H1 (cell line): ENCODE measurements at regions not wholly inside any gene's neighbourhood (a gene's known extent, or its start where the extent isn't known, plus 50 kb on each side); places are given as distances from the start of the nearest gene placed in this dataset.

Experiments
- CTCF ChIA-PET: fragments of 300-600 bp; sonication (Branson Sonifier 250); formaldehyde crosslinking; loops from one replicate; lab custom pipeline; 2021; ENCODE audit not compliant: partially characterized antibody; lab: Charles Lee
- POLR2A ChIA-PET: fragments of 300-600 bp; sonication (Branson Sonifier 250); formaldehyde crosslinking; loops from one replicate; lab custom pipeline; 2021; ENCODE audit warnings: inconsistent platforms; ENCODE audit not compliant: partially characterized antibody; lab: Charles Lee
- DNase-seq, 2 experiments: peaks; one replicate each; pipeline versions ENCODE4 v3.0.0 to v3.0.0-alpha.2; 2010 to 2022; ENCODE audit warnings: low spot score in 2 of 2, low read depth in 1 of 2, mixed read lengths in 1 of 2
- FAIRE-seq: peaks from 2 replicates; lab custom pipeline; 2011; peaks lifted over from hg19 to GRCh38; lab: Jason Lieb, UNC
- H2AFZ ChIP-seq: 2 replicates; pipeline ENCODE4 v1.8.1; 2012; ENCODE audit warnings: low read length, inconsistent platforms
- H2AK5ac ChIP-seq: 2 replicates; pipeline ENCODE4 v1.6.1; 2013; ENCODE audit warnings: low read depth, low read length
- H2BK120ac ChIP-seq: replicated peaks from 2 replicates; pipeline ENCODE3; 2013; ENCODE audit warnings: low read depth, low read length, inconsistent platforms
- H2BK12ac ChIP-seq: 2 replicates; pipeline ENCODE4 v1.6.1; 2013; ENCODE audit warnings: low read depth, low read length
- H2BK15ac ChIP-seq: 2 replicates; pipeline ENCODE4 v1.6.1; 2013; ENCODE audit warnings: low read length
- H2BK20ac ChIP-seq: 2 replicates; pipeline ENCODE4 v1.6.1; 2013; ENCODE audit warnings: low read length
- H2BK5ac ChIP-seq: 2 replicates; pipeline ENCODE4 v1.6.1; 2013; ENCODE audit warnings: low read depth, low read length
- H3K14ac ChIP-seq: 2 replicates; pipeline ENCODE4 v1.6.1; 2013; ENCODE audit warnings: inconsistent platforms; ENCODE audit not compliant: insufficient read length
- H3K18ac ChIP-seq: 2 replicates; pipeline ENCODE4 v1.6.1; 2013; ENCODE audit warnings: low read length; ENCODE audit errors: extremely low read depth
- H3K23ac ChIP-seq: 2 replicates; pipeline ENCODE4 v1.6.1; 2013; ENCODE audit warnings: inconsistent platforms; ENCODE audit not compliant: insufficient read length
- H3K23me2 ChIP-seq: 2 replicates; pipeline ENCODE4 v1.6.1; 2013; ENCODE audit warnings: low read depth, low read length
- H3K27ac ChIP-seq: 2 replicates; pipeline ENCODE4 v1.6.1; 2011; ENCODE audit warnings: low read depth, low read length, inconsistent platforms
- H3K27me3 ChIP-seq, 4 experiments: replicated peaks in 1 of 4; 1 replicate in 1 of 4; 2 replicates in 3 of 4; pipeline versions ENCODE4 v1.6.1 to v1.8.1; 2011 to 2013; ENCODE audit warnings: low read length in 3 of 4, mild to moderate bottlenecking in 3 of 4, inconsistent platforms in 2 of 4, mixed read lengths in 2 of 4, moderate library complexity in 1 of 4; ENCODE audit not compliant: control insufficient read depth in 3 of 4, insufficient read depth in 3 of 4; ENCODE audit errors: extremely low read depth in 1 of 4
- H3K36me3 ChIP-seq, 4 experiments: 2 replicates each; pipeline versions ENCODE4 v1.6.1 to v1.8.1; 2011 to 2013; ENCODE audit warnings: mild to moderate bottlenecking in 4 of 4, low read length in 3 of 4, moderate library complexity in 2 of 4, control low read depth in 1 of 4, inconsistent platforms in 1 of 4; ENCODE audit not compliant: insufficient read depth in 4 of 4, control insufficient read depth in 2 of 4
- H3K4ac ChIP-seq: replicated peaks from 2 replicates; pipeline ENCODE3; 2013; ENCODE audit warnings: low read length, low read depth, mixed read lengths, inconsistent platforms; ENCODE audit not compliant: insufficient read length
- H3K4me1 ChIP-seq, 4 experiments: replicated peaks in 1 of 4; 1 replicate in 1 of 4; 2 replicates in 3 of 4; pipeline versions ENCODE4 v1.6.1 to v1.8.1; 2011 to 2013; ENCODE audit warnings: low read length in 3 of 4, inconsistent platforms in 2 of 4, mixed read lengths in 1 of 4; ENCODE audit not compliant: insufficient read depth in 4 of 4, control insufficient read depth in 3 of 4
- H3K4me2 ChIP-seq, 2 experiments: 2 replicates each; pipeline versions ENCODE4 v1.6.1 to v1.8.1; 2011 to 2013; ENCODE audit warnings: low read depth in 2 of 2, low read length in 2 of 2, control low read depth in 1 of 2, inconsistent platforms in 1 of 2, mild to moderate bottlenecking in 1 of 2; ENCODE audit not compliant: insufficient read depth in 1 of 2
- H3K4me3 ChIP-seq, 4 experiments: fragments of 200-600, 300-600 bp in 1 of 4; sonication (generic), shearing (Covaris generic), sonication (Bioruptor Twin) in 1 of 4; 2 replicates each; pipeline versions ENCODE4 v1.5.1 to v1.8.1; 2011 to 2016; ENCODE audit warnings: low read length in 4 of 4, low read depth in 3 of 4, control low read depth in 2 of 4, inconsistent platforms in 2 of 4, mild to moderate bottlenecking in 2 of 4, mixed read lengths in 1 of 4, moderate library complexity in 1 of 4; ENCODE audit not compliant: insufficient read depth in 2 of 4; ENCODE audit errors: extremely low read depth in 1 of 4
- H3K56ac ChIP-seq: replicated peaks from 2 replicates; pipeline ENCODE3; 2013; ENCODE audit warnings: low read depth, mild to moderate bottlenecking, mixed read lengths, low read length, inconsistent platforms; ENCODE audit not compliant: insufficient read length
- H3K79me1 ChIP-seq: 2 replicates; pipeline ENCODE4 v1.6.1; 2013; ENCODE audit warnings: low read depth, low read length, control low read depth
- H3K79me2 ChIP-seq, 2 experiments: 2 replicates each; pipeline versions ENCODE4 v1.6.1 to v1.8.1; 2012 to 2013; ENCODE audit warnings: low read length in 2 of 2, mild to moderate bottlenecking in 2 of 2, inconsistent platforms in 1 of 2; ENCODE audit not compliant: insufficient read depth in 2 of 2, control insufficient read depth in 1 of 2
- H3K9ac ChIP-seq, 4 experiments: replicated peaks in 1 of 4; 1 replicate in 1 of 4; 2 replicates in 3 of 4; pipeline versions ENCODE4 v1.6.1 to v1.8.1; 2011 to 2013; ENCODE audit warnings: low read depth in 3 of 4, low read length in 3 of 4, control low read depth in 2 of 4, mild to moderate bottlenecking in 2 of 4, moderate library complexity in 2 of 4, inconsistent platforms in 1 of 4; ENCODE audit errors: extremely low read depth in 1 of 4
- H3K9me3 ChIP-seq, 2 experiments: 2 replicates each; pipeline versions ENCODE4 v1.6.1 to v1.8.1; 2012 to 2013; ENCODE audit warnings: mild to moderate bottlenecking in 2 of 2, moderate library complexity in 2 of 2, control low read depth in 1 of 2, inconsistent platforms in 1 of 2, low read depth in 1 of 2, low read length in 1 of 2, mixed read lengths in 1 of 2; ENCODE audit not compliant: insufficient read depth in 2 of 2
- H4K20me1 ChIP-seq, 2 experiments: replicated peaks in 1 of 2; 2 replicates each; pipeline versions ENCODE3 to v1.8.1; 2011 to 2013; ENCODE audit warnings: inconsistent platforms in 2 of 2, low read length in 2 of 2, mild to moderate bottlenecking in 1 of 2; ENCODE audit not compliant: insufficient read depth in 2 of 2, control insufficient read depth in 1 of 2
- H4K5ac ChIP-seq: 2 replicates; pipeline ENCODE4 v1.6.1; 2013; ENCODE audit warnings: low read length, low read depth, mixed read lengths, inconsistent platforms; ENCODE audit not compliant: insufficient read length
- H4K8ac ChIP-seq: 2 replicates; pipeline ENCODE4 v1.8.0; 2013; ENCODE audit warnings: mild to moderate bottlenecking, moderate library complexity, low read length, inconsistent platforms; ENCODE audit not compliant: insufficient read depth; ENCODE audit errors: extremely low read depth
- H4K91ac ChIP-seq: replicated peaks from 2 replicates; pipeline ENCODE3; 2013; ENCODE audit warnings: low read length, mixed read lengths, inconsistent platforms; ENCODE audit not compliant: insufficient read length
- EP300 ChIP-seq, 2 experiments: IDR thresholded peaks; 1 replicate in 1 of 2; 2 replicates in 1 of 2; pipeline ENCODE4 v1.6.1; 2011 to 2012; ENCODE audit warnings: low read depth in 2 of 2, low read length in 2 of 2, mild to moderate bottlenecking in 2 of 2, borderline replicate concordance in 1 of 2, inconsistent platforms in 1 of 2, moderate library complexity in 1 of 2
- HDAC2 ChIP-seq, 2 experiments: fragments of 300-600 bp in 1 of 2; sonication (generic) in 1 of 2; IDR thresholded peaks; 2 replicates each; pipeline ENCODE4 v1.6.1; 2011 to 2012; ENCODE audit warnings: low read depth in 2 of 2, low read length in 2 of 2, mild to moderate bottlenecking in 2 of 2, moderate library complexity in 2 of 2, borderline replicate concordance in 1 of 2, inconsistent platforms in 1 of 2
- SIRT6 ChIP-seq: IDR thresholded peaks from one replicate; pipeline ENCODE4 v1.7.1; 2012; ENCODE audit warnings: low read length, inconsistent platforms
- SIX5 ChIP-seq: IDR thresholded peaks from 2 replicates; pipeline ENCODE4 v1.6.1; 2011; ENCODE audit warnings: mild to moderate bottlenecking, low read depth, low read length
- TBP ChIP-seq: IDR thresholded peaks from 2 replicates; pipeline ENCODE4 v1.6.1; 2011; ENCODE audit warnings: low read depth, low read length, improper control_type of control experiment
- WGBS, 2 experiments: shearing (Covaris generic) in 1 of 2; methylation state at CpG; one replicate each; pipeline versions ENCODE4 v1.1.6 to v1.1.7; 2013 to 2015; ENCODE audit warnings: low lambda C conversion rate in 2 of 2, mixed read lengths in 2 of 2, inconsistent platforms in 1 of 2, low coverage in 1 of 2, missing lambda C conversion rate in 1 of 2; ENCODE audit not compliant: insufficient replicate concordance in 2 of 2, insufficient coverage in 1 of 2, insufficient read length in 1 of 2; ENCODE audit errors: extremely low coverage in 1 of 2, missing lambda C conversion rate in 1 of 2; 5-methylcytosine and 5-hydroxymethylcytosine counted together
- TF ChIP-seq, protein P1 (sequence below): IDR thresholded peaks from 2 replicates; pipeline ENCODE4 v1.6.1; 2012; ENCODE audit warnings: inconsistent platforms

DNA sequence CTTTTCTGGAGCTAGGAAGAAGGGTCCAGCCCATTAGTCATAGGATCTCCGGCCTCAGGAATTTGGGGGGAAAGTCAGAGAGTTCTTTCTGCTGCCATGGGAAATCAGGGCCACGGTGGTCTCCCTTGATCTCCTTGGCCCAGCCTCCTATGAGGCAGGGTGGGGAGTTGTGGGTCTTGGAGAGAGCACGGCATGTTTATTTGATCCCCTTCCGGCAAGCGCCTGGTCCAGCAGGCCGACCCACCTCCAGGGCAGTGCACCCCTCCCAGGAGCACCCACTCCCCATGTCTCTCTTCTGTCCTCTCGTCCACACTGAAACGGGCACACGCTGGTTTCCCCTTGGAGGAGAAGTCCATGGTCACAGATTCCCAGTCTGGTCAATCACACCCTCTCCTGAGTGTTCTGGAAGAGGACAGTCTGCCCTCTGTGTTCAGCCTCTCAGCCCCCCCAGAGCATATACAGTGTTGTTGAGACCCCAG is 464.6 kb upstream of the HS6ST1 start:
- Histone ChIP-seq H3K79me1 (no peaks in the 10 kb centered on the region), H2BK15ac (no peak overlapping the region), H2BK12ac (no peak overlapping the region), H2AFZ (no peak overlapping the region), H3K79me2 (no peaks in the 10 kb centered on the region), H2BK20ac (no peak overlapping the region), H3K23me2 (no peaks in the 10 kb centered on the region), H4K5ac (no peak overlapping the region), H3K4me2 (no peak overlapping the region), H3K4ac (no peak overlapping the region), H3K9me3 (no peaks in the 10 kb centered on the region), H2AK5ac (no peak overlapping the region), H4K8ac (no peak overlapping the region), H3K23ac (no peak overlapping the region), H3K18ac (no peak overlapping the region), H4K20me1 (no peaks in the 10 kb centered on the region), H3K27me3 (no peaks in the 10 kb centered on the region), H3K27ac (no peak overlapping the region), H3K4me3 (no peak overlapping the region), H3K36me3 (no peaks in the 10 kb centered on the region), H2BK120ac (no peak overlapping the region), H4K91ac (no peak overlapping the region), H3K56ac (no peak overlapping the region), H3K9ac (no peak overlapping the region), H2BK5ac (no peak overlapping the region), H3K4me1 (peaks cover 3 to 5% (median 4%) of the 10 kb centered on the region in 4 experiments; a peak in 6 of 7 replicates), H3K14ac (no peak overlapping the region)
- DNase-seq (no peak), FAIRE-seq (no peak)
- 89% methylated on average over 9 of the region's 9 CpGs; no CpG with 5 or more reads in 1 of the 2 experiments for WGBS, 2 experiments
- TF ChIP-seq HDAC2 (IDR thresholded peaks at IDR 0.05; ENCODE audit: borderline replicate concordance in 1 of 2, low read depth in 2 of 2, low read length in 2 of 2) (no peak), SIX5 (no peak), TBP (no peak), EP300 (IDR thresholded peaks at IDR 0.05; ENCODE audit: borderline replicate concordance in 1 of 2, low read depth in 2 of 2, low read length in 2 of 2) (no peak), SIRT6 (no peak)
- TF ChIP-seq, protein P1, sequence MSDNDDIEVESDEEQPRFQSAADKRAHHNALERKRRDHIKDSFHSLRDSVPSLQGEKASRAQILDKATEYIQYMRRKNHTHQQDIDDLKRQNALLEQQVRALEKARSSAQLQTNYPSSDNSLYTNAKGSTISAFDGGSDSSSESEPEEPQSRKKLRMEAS, result no peak
- ChIA-PET POLR2A (no interaction called here), CTCF (no interaction called here)
